ENCODE measurements at regions not wholly inside any gene's neighbourhood (a gene's known extent, or its start where the extent isn't known, plus 50 kb on each side); places are given as distances from the start of the nearest gene placed in this dataset.

DNA sequence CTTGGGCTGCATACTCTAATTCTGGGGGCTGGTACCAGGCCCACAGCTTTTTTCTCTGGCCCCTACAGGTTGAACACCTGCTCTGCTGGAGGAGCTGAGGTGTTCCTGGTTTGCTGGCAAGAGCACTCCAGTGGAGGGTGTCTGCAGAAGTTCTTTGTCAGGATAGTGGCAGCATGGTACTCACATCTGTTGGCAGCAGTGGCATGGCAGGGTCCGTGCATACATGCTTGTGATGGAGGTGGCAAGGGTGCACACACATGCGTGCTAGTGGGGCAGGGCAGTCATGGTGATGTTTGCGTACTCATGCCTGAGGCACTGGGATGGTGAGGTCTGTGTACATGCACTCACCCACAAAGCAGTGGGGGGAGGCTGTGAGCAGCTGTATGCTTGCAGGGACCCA lies 235.5 kb upstream of the KLF8 start:
- TF ChIP-seq, protein P1, sequence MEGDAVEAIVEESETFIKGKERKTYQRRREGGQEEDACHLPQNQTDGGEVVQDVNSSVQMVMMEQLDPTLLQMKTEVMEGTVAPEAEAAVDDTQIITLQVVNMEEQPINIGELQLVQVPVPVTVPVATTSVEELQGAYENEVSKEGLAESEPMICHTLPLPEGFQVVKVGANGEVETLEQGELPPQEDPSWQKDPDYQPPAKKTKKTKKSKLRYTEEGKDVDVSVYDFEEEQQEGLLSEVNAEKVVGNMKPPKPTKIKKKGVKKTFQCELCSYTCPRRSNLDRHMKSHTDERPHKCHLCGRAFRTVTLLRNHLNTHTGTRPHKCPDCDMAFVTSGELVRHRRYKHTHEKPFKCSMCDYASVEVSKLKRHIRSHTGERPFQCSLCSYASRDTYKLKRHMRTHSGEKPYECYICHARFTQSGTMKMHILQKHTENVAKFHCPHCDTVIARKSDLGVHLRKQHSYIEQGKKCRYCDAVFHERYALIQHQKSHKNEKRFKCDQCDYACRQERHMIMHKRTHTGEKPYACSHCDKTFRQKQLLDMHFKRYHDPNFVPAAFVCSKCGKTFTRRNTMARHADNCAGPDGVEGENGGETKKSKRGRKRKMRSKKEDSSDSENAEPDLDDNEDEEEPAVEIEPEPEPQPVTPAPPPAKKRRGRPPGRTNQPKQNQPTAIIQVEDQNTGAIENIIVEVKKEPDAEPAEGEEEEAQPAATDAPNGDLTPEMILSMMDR (IDR thresholded peaks at IDR 0.05) = no peak
- TF ChIP-seq ZFX (IDR thresholded peaks at IDR 0.05; ENCODE audit: borderline replicate concordance) = no peak

Data from 22Rv1 (cell line).